DOHH2 (cell line): ENCODE measurements at regions not wholly inside any gene's neighbourhood (a gene's known extent, or its start where the extent isn't known, plus 50 kb on each side); places are given as distances from the start of the nearest gene placed in this dataset.
"Not testable (repeated sequence)": the region's sequence is repeated elsewhere in the genome, so short reads cannot be mapped to it uniquely, and the experiment has no call there.

Source experiments
- H3F3A ChIP-seq: fragments of 200-600 bp; sonication (generic), shearing (Covaris generic); 2 replicates; pipeline ENCODE4 v1.6.0; 2016; ENCODE audit warnings: antibody characterized with exemption, mild to moderate bottlenecking; ENCODE audit not compliant: control insufficient read depth, insufficient read depth
- H3K27ac ChIP-seq: fragments of 200-600 bp; sonication (generic); 2 replicates; pipeline ENCODE4 v1.5.1; 2014; ENCODE audit warnings: low read depth, mild to moderate bottlenecking, low read length, moderate library complexity
- H3K27me3 ChIP-seq: fragments of 200-600 bp; sonication (generic); 2 replicates; pipeline ENCODE4 v1.6.1; 2014; ENCODE audit warnings: mild to moderate bottlenecking, low read length, mixed read lengths; ENCODE audit not compliant: control insufficient read depth
- H3K36me3 ChIP-seq: fragments of 200-600 bp; sonication (generic); 2 replicates; pipeline ENCODE4 v1.6.1; 2014; ENCODE audit warnings: mild to moderate bottlenecking, low read length, moderate library complexity, mixed read lengths; ENCODE audit not compliant: control insufficient read depth
- H3K4me1 ChIP-seq: fragments of 200-600 bp; sonication (generic); 2 replicates; pipeline ENCODE4 v1.6.1; 2014; ENCODE audit warnings: mild to moderate bottlenecking, low read length, mixed read lengths; ENCODE audit not compliant: control insufficient read depth
- H3K4me2 ChIP-seq: fragments of 200-600 bp; sonication (generic); 2 replicates; pipeline ENCODE4 v1.6.0; 2014; ENCODE audit warnings: mild to moderate bottlenecking, low read length, moderate library complexity
- H3K4me3 ChIP-seq: fragments of 200-600 bp; sonication (generic); 2 replicates; pipeline ENCODE4 v1.5.1; 2014; ENCODE audit warnings: mild to moderate bottlenecking, low read length, mixed read lengths
- H3K79me2 ChIP-seq: fragments of 200-600 bp; sonication (generic); 2 replicates; pipeline ENCODE4 v1.6.1; 2014; ENCODE audit warnings: mild to moderate bottlenecking, low read length, mixed read lengths; ENCODE audit not compliant: control insufficient read depth
- H3K9me2 ChIP-seq: fragments of 200-600 bp; sonication (generic); replicated peaks from 2 replicates; pipeline ENCODE4 v1.6.1; 2014; ENCODE audit warnings: mild to moderate bottlenecking, low read length, mixed read lengths; ENCODE audit not compliant: control insufficient read depth
- H3K9me3 ChIP-seq: fragments of 200-600 bp; sonication (generic); 2 replicates; pipeline ENCODE4 v1.6.1; 2014; ENCODE audit warnings: antibody characterized with exemption, low read length, mixed read lengths; ENCODE audit not compliant: control insufficient read depth, insufficient read depth
- H4K20me1 ChIP-seq: fragments of 200-600 bp; sonication (generic); 2 replicates; pipeline ENCODE4 v1.6.0; 2014; ENCODE audit warnings: low read depth, mild to moderate bottlenecking, antibody characterized with exemption, low read length, moderate library complexity; ENCODE audit not compliant: control insufficient read depth, insufficient read depth
- EZH2phosphoT487 ChIP-seq: fragments of 200-600 bp; sonication (generic); IDR thresholded peaks from 2 replicates; pipeline ENCODE4 v1.6.1; 2017; ENCODE audit warnings: borderline replicate concordance, mild to moderate bottlenecking, antibody characterized with exemption, low read length, moderate library complexity, mixed read lengths
- TF ChIP-seq, protein P1 (sequence below): fragments of 200-600 bp; sonication (generic); IDR thresholded peaks from one replicate; pipeline ENCODE4 v1.5.1; 2014; ENCODE audit warnings: antibody characterized with exemption, mild to moderate bottlenecking, low read depth, low read length; ENCODE audit not compliant: poor library complexity, severe bottlenecking

DNA sequence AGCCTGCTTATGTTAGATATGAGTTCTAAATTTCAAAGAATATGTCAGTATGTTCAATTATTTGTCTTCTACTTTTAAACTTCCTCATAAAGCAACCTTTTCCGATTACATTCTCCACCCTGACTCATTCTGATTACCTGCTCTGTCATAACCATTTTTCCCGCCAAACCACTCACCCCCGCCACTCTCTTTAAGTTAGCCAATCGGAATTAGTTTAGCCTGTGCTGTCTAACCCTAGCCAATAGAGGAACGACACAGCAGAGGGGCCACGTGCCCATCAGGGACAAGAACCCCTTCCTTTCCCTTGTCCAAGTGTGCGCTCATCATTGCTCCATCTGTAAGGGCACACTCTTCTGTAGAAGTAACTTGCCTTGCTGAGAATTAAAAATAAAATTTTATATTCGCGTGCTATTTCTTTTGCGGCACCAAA lies 91.4 kb downstream of the CCDC71L start:
- Histone ChIP-seq H3K27me3 (peaks cover 4% of the 10 kb centered on the region; the same call in 1 of the 2 replicates), H3K9me3 (no peaks in the 10 kb centered on the region), H3K4me2 (no peak overlapping the region), H3K36me3 (no peaks in the 10 kb centered on the region), H3K9me2 (no peaks in the 10 kb centered on the region), H3K27ac (no peak overlapping the region), H4K20me1 (no peaks in the 10 kb centered on the region), H3K79me2 (no peaks in the 10 kb centered on the region), H3K4me3 (no peak overlapping the region), H3F3A (no peaks in the 10 kb centered on the region), H3K4me1 (peaks cover 8% of the 10 kb centered on the region)
- TF ChIP-seq, protein P1, sequence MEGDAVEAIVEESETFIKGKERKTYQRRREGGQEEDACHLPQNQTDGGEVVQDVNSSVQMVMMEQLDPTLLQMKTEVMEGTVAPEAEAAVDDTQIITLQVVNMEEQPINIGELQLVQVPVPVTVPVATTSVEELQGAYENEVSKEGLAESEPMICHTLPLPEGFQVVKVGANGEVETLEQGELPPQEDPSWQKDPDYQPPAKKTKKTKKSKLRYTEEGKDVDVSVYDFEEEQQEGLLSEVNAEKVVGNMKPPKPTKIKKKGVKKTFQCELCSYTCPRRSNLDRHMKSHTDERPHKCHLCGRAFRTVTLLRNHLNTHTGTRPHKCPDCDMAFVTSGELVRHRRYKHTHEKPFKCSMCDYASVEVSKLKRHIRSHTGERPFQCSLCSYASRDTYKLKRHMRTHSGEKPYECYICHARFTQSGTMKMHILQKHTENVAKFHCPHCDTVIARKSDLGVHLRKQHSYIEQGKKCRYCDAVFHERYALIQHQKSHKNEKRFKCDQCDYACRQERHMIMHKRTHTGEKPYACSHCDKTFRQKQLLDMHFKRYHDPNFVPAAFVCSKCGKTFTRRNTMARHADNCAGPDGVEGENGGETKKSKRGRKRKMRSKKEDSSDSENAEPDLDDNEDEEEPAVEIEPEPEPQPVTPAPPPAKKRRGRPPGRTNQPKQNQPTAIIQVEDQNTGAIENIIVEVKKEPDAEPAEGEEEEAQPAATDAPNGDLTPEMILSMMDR, result no peak
- no peak for TF ChIP-seq EZH2phosphoT487

DNA sequence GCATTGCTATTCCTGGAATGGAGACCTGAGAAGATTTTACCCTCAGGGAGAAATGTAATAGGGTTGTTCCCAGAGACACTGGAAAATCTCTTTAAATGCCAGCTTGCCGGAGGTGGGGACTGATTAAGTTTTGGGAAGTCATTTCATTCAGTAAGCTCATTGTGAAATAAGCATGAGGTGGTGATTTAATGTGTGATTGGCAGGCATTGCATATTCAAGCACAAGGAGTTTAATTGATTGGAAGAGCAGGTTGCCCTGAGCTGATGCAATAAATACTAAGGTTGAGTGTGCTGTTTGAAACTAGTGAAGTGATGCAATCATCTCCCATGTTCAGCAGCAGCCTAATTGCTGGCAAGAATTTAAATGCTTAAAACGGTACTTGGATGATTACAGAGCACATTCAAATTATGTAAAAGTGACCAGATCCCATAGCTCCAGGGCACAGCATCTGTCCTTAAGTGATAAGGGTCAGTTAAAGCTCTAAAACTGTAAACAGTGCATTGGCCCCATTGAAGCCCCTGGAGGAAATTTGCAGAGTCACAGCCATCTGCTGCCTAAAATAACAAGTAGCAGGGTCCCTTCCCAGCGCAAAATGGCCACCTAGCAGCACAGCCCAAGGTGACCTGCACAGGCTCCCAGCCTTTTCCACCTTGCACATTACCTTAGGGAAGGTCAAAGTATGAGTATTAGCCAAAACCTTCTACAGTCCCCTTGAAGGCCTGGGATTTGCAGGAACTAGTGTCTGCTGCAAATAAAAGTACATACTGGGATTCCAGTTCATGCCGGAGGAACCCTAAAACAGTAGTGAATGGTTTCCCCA lies 92.1 kb downstream of the CCDC71L start:
- no peaks in the 10 kb centered on the region for H4K20me1 ChIP-seq
- no peak overlapping the region for H3K4me3 ChIP-seq
- no peaks in the 10 kb centered on the region for H3F3A ChIP-seq
- no peak for TF ChIP-seq EZH2phosphoT487
- TF ChIP-seq, protein P1, result no peak
- no peaks in the 10 kb centered on the region for H3K9me2 ChIP-seq
- H3K4me2 ChIP-seq, result no peak overlapping the region
- no peaks in the 10 kb centered on the region for H3K79me2 ChIP-seq
- H3K36me3 ChIP-seq, result no peaks in the 10 kb centered on the region
- H3K4me1 ChIP-seq, result peaks cover 8% of the 10 kb centered on the region
- peaks cover 5% of the 10 kb centered on the region; the same call in 1 of the 2 replicates for H3K27me3 ChIP-seq
- H3K27ac ChIP-seq, result no peak overlapping the region
- no peaks in the 10 kb centered on the region for H3K9me3 ChIP-seq

DNA sequence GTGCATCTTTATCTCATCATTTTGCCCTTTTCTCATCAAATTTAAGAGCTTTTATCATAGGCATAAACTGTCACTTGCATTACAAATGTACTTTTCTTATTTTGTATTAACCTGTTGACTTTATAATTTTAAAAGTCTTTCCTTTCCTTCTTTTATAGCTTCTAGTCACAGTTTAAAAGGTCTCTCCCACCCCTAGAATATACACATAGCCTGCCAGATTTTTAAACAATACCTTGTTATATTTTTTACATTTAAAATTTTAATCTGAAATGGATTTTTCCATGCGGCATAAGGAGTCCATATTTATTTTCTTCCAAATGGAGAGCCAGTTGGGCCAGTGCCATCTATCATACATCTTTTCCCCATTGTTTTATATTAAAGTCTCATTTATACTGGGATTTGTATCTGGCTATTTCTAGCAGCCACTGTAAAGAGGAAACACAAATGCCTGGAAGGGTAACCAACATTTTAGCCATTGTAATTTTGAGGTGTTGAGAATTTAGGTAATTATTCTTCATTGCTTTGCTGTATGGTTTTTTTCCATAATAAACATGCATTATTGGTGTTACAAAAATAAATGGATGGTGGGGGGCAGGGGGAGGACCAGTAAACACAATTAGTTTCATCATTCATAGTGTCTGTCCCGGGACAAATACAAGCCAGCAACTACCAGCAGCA lies 92.8 kb downstream of the CCDC71L start:
- Histone ChIP-seq H3K4me2 (no peak overlapping the region), H3K79me2 (no peaks in the 10 kb centered on the region), H3K27ac (no peak overlapping the region)

DNA sequence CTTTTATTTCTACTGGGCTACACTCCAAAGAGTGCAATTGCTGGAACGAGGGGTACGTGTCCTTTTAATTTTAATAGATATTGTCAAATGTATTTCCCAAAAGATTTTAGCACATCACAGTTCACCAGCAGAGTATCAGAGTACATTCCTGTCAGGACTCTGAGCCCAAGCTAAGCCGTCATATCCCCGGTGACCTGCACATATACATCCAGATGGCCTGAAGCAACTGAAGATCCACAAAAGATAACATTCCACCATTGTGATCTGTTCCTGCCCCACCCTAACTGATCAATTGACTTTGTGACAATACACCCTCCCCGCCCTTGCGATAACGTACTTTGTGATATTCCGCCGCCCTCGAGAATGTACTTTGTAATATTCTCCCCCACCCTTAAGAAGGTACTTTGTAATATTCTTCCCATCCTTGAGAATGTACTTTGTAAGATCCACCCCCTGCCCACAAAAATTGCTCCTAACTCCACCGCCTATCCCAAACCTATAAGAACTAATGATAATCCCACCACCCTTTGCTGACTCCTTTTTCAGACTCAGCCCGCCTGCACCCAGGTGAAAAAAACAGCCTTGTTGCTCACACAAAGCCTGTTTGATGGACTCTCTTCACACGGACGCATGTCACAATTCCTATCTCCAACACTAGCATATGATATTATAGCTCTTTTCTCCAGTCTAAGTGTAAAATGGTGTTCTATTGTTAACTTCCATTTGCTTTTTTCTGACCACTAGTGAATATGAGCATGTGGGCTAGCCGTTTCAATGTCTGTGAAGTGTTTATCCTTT lies 93.6 kb downstream of the CCDC71L start:
- H3K4me1 ChIP-seq, H4K20me1 ChIP-seq, H3K4me2 ChIP-seq, H3K9me3 ChIP-seq, H3K27me3 ChIP-seq, H3K27ac ChIP-seq, H3K36me3 ChIP-seq, H3K9me2 ChIP-seq, H3K4me3 ChIP-seq, H3F3A ChIP-seq, H3K79me2 ChIP-seq: not testable (repeated sequence)

More for the DNA sequence above, 92.8 kb downstream of the CCDC71L start:
- no peaks in the 10 kb centered on the region for H4K20me1 ChIP-seq
- H3K36me3 ChIP-seq, result no peaks in the 10 kb centered on the region
- H3K4me1 ChIP-seq, result peaks cover 8% of the 10 kb centered on the region
- H3K9me2 ChIP-seq, result no peaks in the 10 kb centered on the region
- H3F3A ChIP-seq, result no peaks in the 10 kb centered on the region
- no peak for TF ChIP-seq EZH2phosphoT487
- TF ChIP-seq, protein P1, result no peak
- H3K27me3 ChIP-seq, result peaks cover 9% of the 10 kb centered on the region; the same call in 1 of the 2 replicates
- H3K4me3 ChIP-seq, result no peak overlapping the region
- no peaks in the 10 kb centered on the region for H3K9me3 ChIP-seq
